OCI-LY1 (cell line): ENCODE measurements at regions not wholly inside any gene's neighbourhood (a gene's known extent, or its start where the extent isn't known, plus 50 kb on each side); places are given as distances from the start of the nearest gene placed in this dataset.

Experiments used
- H2AFZ ChIP-seq: fragments of 200-600 bp; sonication (generic), shearing (Covaris generic); 2 replicates; pipeline ENCODE4 v1.6.0; 2014; ENCODE audit warnings: antibody characterized with exemption, mild to moderate bottlenecking, low read length
- H3F3A ChIP-seq: fragments of 200-600 bp; sonication (generic), shearing (Covaris generic); 2 replicates; pipeline ENCODE4 v1.6.0; 2014; ENCODE audit warnings: mild to moderate bottlenecking, antibody characterized with exemption, low read length, moderate library complexity; ENCODE audit not compliant: insufficient read depth
- H3K27ac ChIP-seq: fragments of 200-600 bp; sonication (generic); 2 replicates; pipeline ENCODE4 v1.5.1; 2014; ENCODE audit warnings: low read length, mixed run types, mild to moderate bottlenecking, low read depth; ENCODE audit not compliant: poor library complexity, severe bottlenecking
- H3K27me3 ChIP-seq: fragments of 200-600 bp; sonication (generic); 2 replicates; pipeline ENCODE4 v1.6.0; 2014; ENCODE audit warnings: antibody characterized with exemption, mild to moderate bottlenecking, low read length, moderate library complexity; ENCODE audit not compliant: insufficient read depth
- H3K36me3 ChIP-seq: fragments of 200-600 bp; sonication (generic); 2 replicates; pipeline ENCODE4 v1.6.1; 2014; ENCODE audit warnings: mild to moderate bottlenecking, antibody characterized with exemption, low read length, moderate library complexity, mixed read lengths; ENCODE audit not compliant: insufficient read depth
- H3K4me1 ChIP-seq: fragments of 200-600 bp; sonication (generic); 2 replicates; pipeline ENCODE4 v1.5.1; 2014; ENCODE audit warnings: mild to moderate bottlenecking, low read length, moderate library complexity; ENCODE audit not compliant: insufficient read depth, severe bottlenecking
- H3K4me2 ChIP-seq: fragments of 200-600 bp; sonication (generic), shearing (Covaris generic); 2 replicates; pipeline ENCODE4 v1.6.1; 2014; ENCODE audit warnings: low read length
- H3K4me3 ChIP-seq: fragments of 200-600 bp; sonication (generic); 2 replicates; pipeline ENCODE4 v1.5.1; 2014; ENCODE audit warnings: low read length, low read depth, mild to moderate bottlenecking, mixed read lengths; ENCODE audit not compliant: poor library complexity, severe bottlenecking
- H3K79me2 ChIP-seq: fragments of 200-600 bp; shearing (Covaris generic); 2 replicates; pipeline ENCODE4 v1.6.1; 2016; ENCODE audit warnings: mixed run types, low read length, mixed read lengths; ENCODE audit not compliant: insufficient read depth
- H3K9ac ChIP-seq: fragments of 200-600 bp; sonication (generic), shearing (Covaris generic); 2 replicates; pipeline ENCODE4 v1.6.1; 2014; ENCODE audit warnings: mild to moderate bottlenecking, low read length, mixed read lengths
- H3K9me2 ChIP-seq: fragments of 200-600 bp; sonication (generic), shearing (Covaris generic); 2 replicates; pipeline ENCODE4 v1.6.1; 2014; ENCODE audit warnings: low read depth, mild to moderate bottlenecking, low read length, mixed read lengths
- H3K9me3 ChIP-seq: fragments of 200-600 bp; shearing (Covaris generic); 2 replicates; pipeline ENCODE4 v1.6.1; 2014; ENCODE audit warnings: low read length, mixed read lengths
- H4K20me1 ChIP-seq: fragments of 200-600 bp; sonication (generic), shearing (Covaris generic); 2 replicates; pipeline ENCODE4 v1.6.0; 2016; ENCODE audit warnings: mild to moderate bottlenecking, low read length; ENCODE audit not compliant: insufficient read depth
- CTCF ChIP-seq: fragments of 200-600 bp; sonication (generic), shearing (Covaris generic); IDR thresholded peaks from 2 replicates; pipeline ENCODE4 v1.5.1; 2017; ENCODE audit warnings: mild to moderate bottlenecking, antibody characterized with exemption, low read length, moderate library complexity, mixed read lengths
- EZH2 ChIP-seq: fragments of 200-600 bp; sonication (generic), shearing (Covaris generic); IDR thresholded peaks from 2 replicates; pipeline ENCODE4 v1.8.0; 2017; ENCODE audit warnings: borderline replicate concordance, mixed run types, mild to moderate bottlenecking, antibody characterized with exemption, low read length, moderate library complexity, mixed read lengths

DNA sequence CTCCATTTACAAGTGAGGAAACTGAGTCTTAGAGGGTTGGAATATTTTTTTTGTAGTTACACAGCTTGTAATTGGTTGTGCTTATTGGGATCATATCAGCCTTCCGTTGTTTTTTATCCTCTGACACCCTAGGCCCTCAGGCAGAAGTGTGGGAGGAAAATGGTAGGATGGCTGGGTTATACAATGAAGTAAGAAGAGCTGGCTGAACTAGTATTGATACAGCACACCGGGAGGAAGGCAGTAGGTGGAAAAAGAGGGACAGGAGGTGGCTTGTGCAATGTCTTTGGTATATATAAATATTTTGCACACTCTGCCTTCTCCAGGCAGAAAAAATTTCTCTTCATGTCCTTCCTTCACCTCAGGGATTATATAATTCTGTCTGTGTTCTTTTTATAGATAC is 214.3 kb upstream of the SGO1 start:
- Histone ChIP-seq H3K27ac (no peak overlapping the region), H3K9me2 (no peaks in the 10 kb centered on the region), H3K9me3 (no peaks in the 10 kb centered on the region), H3K4me1 (no peaks in the 10 kb centered on the region), H3F3A (no peaks in the 10 kb centered on the region), H3K27me3 (no peaks in the 10 kb centered on the region), H2AFZ (no peak overlapping the region), H4K20me1 (no peaks in the 10 kb centered on the region), H3K36me3 (no peaks in the 10 kb centered on the region), H3K4me2 (no peak overlapping the region), H3K4me3 (no peak overlapping the region), H3K9ac (no peak overlapping the region), H3K79me2 (no peaks in the 10 kb centered on the region)
- TF ChIP-seq EZH2: no peak
- TF ChIP-seq CTCF: no peak

GRCh38 chr3:20396335-20396734 is 210.3 kb upstream of the SGO1 start:
- Histone ChIP-seq H3K4me1 (no peaks in the 10 kb centered on the region), H3K9me3 (no peaks in the 10 kb centered on the region), H3K27ac (no peak overlapping the region), H3K4me2 (no peak overlapping the region), H3F3A (no peaks in the 10 kb centered on the region), H4K20me1 (no peaks in the 10 kb centered on the region), H3K79me2 (no peaks in the 10 kb centered on the region), H3K27me3 (no peaks in the 10 kb centered on the region), H3K9me2 (no peaks in the 10 kb centered on the region), H3K4me3 (no peak overlapping the region), H3K36me3 (no peaks in the 10 kb centered on the region), H2AFZ (no peak overlapping the region), H3K9ac (no peak overlapping the region)
- no peak for TF ChIP-seq EZH2

DNA sequence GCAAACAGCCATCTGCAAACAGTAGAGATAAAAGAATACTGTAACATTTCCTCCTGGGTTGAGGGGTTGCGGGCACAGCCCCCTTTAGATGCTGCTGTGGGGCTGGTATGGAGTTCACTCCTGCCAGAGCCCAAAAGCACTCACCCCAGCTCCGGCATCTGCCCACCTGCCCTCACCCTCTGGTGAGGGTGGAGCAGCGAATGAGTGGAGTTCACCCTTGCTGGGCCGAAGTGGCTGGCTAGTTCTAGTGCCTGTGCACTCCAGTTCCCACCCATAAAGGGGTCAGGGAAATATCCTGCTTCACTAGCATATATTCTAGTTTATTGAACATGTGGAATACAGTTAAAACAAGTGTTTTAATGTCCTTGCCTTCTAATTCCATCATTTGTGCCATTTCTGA is 209.7 kb upstream of the SGO1 start:
- Histone ChIP-seq H3K9me3 (no peaks in the 10 kb centered on the region), H4K20me1 (no peaks in the 10 kb centered on the region), H3K4me2 (no peak overlapping the region), H3K27me3 (no peaks in the 10 kb centered on the region), H3K4me3 (no peak overlapping the region), H3F3A (no peaks in the 10 kb centered on the region), H2AFZ (no peak overlapping the region), H3K9ac (no peak overlapping the region), H3K79me2 (no peaks in the 10 kb centered on the region), H3K4me1 (no peaks in the 10 kb centered on the region), H3K9me2 (no peaks in the 10 kb centered on the region), H3K36me3 (no peaks in the 10 kb centered on the region), H3K27ac (no peak overlapping the region)
- TF ChIP-seq EZH2: no peak
- no peak for TF ChIP-seq CTCF

GRCh38 chr3:20394243-20394642 is 208.2 kb upstream of the SGO1 start:
- Histone ChIP-seq H3K27me3 (no peaks in the 10 kb centered on the region), H3F3A (no peaks in the 10 kb centered on the region), H3K9me3 (no peaks in the 10 kb centered on the region), H3K4me3 (no peak overlapping the region), H4K20me1 (no peaks in the 10 kb centered on the region), H3K9ac (no peak overlapping the region), H3K4me1 (no peaks in the 10 kb centered on the region), H3K9me2 (no peaks in the 10 kb centered on the region), H2AFZ (no peak overlapping the region), H3K79me2 (no peaks in the 10 kb centered on the region), H3K36me3 (no peaks in the 10 kb centered on the region), H3K27ac (no peak overlapping the region), H3K4me2 (no peak overlapping the region)
- TF ChIP-seq CTCF (no peak), EZH2 (no peak)
